ENCODE measurements at regions not wholly inside any gene's neighbourhood (a gene's known extent, or its start where the extent isn't known, plus 50 kb on each side); places are given as distances from the start of the nearest gene placed in this dataset.

DNA sequence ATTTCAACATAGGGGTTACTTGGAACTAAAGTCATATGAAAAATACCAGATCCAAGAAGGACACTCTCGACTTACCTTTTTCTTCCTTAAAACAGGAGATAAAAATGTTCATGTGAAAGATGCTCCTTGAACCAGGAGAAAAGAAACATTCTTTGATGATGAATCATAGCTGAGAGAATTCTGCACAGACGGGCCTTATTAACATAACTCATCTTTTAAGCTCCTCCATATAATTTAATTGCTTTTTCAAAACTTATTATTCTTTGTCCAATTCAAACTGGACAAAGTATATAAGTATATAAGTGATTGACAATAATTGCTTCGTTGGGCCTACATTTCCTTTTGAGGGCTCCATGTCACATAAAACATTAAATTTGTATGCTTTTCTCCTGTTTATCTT is 945.2 kb upstream of the C9orf72 start:
- TF ChIP-seq, protein P1, sequence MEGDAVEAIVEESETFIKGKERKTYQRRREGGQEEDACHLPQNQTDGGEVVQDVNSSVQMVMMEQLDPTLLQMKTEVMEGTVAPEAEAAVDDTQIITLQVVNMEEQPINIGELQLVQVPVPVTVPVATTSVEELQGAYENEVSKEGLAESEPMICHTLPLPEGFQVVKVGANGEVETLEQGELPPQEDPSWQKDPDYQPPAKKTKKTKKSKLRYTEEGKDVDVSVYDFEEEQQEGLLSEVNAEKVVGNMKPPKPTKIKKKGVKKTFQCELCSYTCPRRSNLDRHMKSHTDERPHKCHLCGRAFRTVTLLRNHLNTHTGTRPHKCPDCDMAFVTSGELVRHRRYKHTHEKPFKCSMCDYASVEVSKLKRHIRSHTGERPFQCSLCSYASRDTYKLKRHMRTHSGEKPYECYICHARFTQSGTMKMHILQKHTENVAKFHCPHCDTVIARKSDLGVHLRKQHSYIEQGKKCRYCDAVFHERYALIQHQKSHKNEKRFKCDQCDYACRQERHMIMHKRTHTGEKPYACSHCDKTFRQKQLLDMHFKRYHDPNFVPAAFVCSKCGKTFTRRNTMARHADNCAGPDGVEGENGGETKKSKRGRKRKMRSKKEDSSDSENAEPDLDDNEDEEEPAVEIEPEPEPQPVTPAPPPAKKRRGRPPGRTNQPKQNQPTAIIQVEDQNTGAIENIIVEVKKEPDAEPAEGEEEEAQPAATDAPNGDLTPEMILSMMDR (IDR thresholded peaks at IDR 0.05), result no peak
- TF ChIP-seq POLR2A (IDR thresholded peaks at IDR 0.05), result no peak

All from testis (tissue), 2 donors.